ENCODE measurements at regions not wholly inside any gene's neighbourhood (a gene's known extent, or its start where the extent isn't known, plus 50 kb on each side); places are given as distances from the start of the nearest gene placed in this dataset.

GRCh38 chr11:32215157-32215556 lies 124.3 kb downstream of the RCN1 start:
- Histone ChIP-seq H2BK15ac (ENCODE audit: low read depth, low read length) (no peak overlapping the region), H2AK5ac (ENCODE audit: low read depth, low read length) (no peak overlapping the region), H3K4me1 (ENCODE audit: control insufficient read depth, insufficient read depth, low read length) (no peaks in the 10 kb centered on the region), H2AFZ (replicated peaks; ENCODE audit: low read length, poor library complexity) (no peak overlapping the region), H4K5ac (ENCODE audit: low read depth, low read length) (no peak overlapping the region), H4K91ac (ENCODE audit: insufficient read depth, low read depth, low read length) (no peak overlapping the region), H3K56ac (ENCODE audit: extremely low read depth, insufficient read depth, low read length) (no peak overlapping the region), H2BK5ac (ENCODE audit: low read depth, low read length, poor library complexity, severe bottlenecking) (no peak overlapping the region), H2BK20ac (ENCODE audit: low read depth, low read length) (no peak overlapping the region), H3K4me2 (ENCODE audit: low read depth, low read length) (no peak overlapping the region), H4K8ac (ENCODE audit: low read depth in 2 of 2, low read length in 2 of 2) (no peak overlapping the region), H3K9me1 (ENCODE audit: insufficient read depth, low read length) (no peaks in the 10 kb centered on the region), H3K23ac (ENCODE audit: low read depth, low read length) (no peak overlapping the region), H3K9ac (ENCODE audit: low read depth, low read length) (no peak overlapping the region), H3K14ac (replicated peaks; ENCODE audit: low read depth, low read length) (no peak overlapping the region), H3K9me3 (ENCODE audit: control insufficient read depth, insufficient read depth, low read length) (no peaks in the 10 kb centered on the region), H3K18ac (ENCODE audit: low read depth, low read length) (no peak overlapping the region), H3K4ac (ENCODE audit: low read depth, low read length) (no peak overlapping the region), H3K27ac (ENCODE audit: insufficient read depth, low read length) (no peak overlapping the region), H2AK9ac (replicated peaks; ENCODE audit: low read depth, low read length, poor library complexity) (no peak overlapping the region), H3K27me3 (ENCODE audit: control insufficient read depth, insufficient read depth, low read length) (no peaks in the 10 kb centered on the region), H3K36me3 (ENCODE audit: control insufficient read depth, insufficient read depth, low read length) (no peaks in the 10 kb centered on the region), H3K79me1 (ENCODE audit: low read depth in 1 of 2, low read length in 2 of 2) (no peaks in the 10 kb centered on the region), H4K20me1 (ENCODE audit: insufficient read depth, low read length) (no peaks in the 10 kb centered on the region), H2BK120ac (ENCODE audit: low read depth, low read length) (no peak overlapping the region), H3K4me3 (ENCODE audit: insufficient read depth, low read depth, low read length) (no peak overlapping the region)
- intact Hi-C loops (cut with micrococcal nuclease) (no loop called here), dilution Hi-C loops (cut with HindIII; ENCODE audit: low sequenced_read_pairs, unreplicated experiment) (no loop called here), in situ Hi-C loops (cut with MboI; ENCODE audit: low sequenced_read_pairs) (no loop called here)
- ATAC-seq (ENCODE audit: low read depth) (no peak), DNase-seq (no peak)
- ChIA-PET CTCF (no interaction called here), POLR2A (ENCODE audit: unreplicated experiment) (no interaction called here)
- TF ChIP-seq RAD21 (IDR thresholded peaks at IDR 0.05; ENCODE audit: low read length) = no peak
- TF ChIP-seq MAZ (IDR thresholded peaks at IDR 0.05; ENCODE audit: borderline replicate concordance, low read depth, low read length) = no peak
- TF ChIP-seq, protein P1, sequence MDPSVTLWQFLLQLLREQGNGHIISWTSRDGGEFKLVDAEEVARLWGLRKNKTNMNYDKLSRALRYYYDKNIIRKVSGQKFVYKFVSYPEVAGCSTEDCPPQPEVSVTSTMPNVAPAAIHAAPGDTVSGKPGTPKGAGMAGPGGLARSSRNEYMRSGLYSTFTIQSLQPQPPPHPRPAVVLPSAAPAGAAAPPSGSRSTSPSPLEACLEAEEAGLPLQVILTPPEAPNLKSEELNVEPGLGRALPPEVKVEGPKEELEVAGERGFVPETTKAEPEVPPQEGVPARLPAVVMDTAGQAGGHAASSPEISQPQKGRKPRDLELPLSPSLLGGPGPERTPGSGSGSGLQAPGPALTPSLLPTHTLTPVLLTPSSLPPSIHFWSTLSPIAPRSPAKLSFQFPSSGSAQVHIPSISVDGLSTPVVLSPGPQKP (IDR thresholded peaks at IDR 0.05; ENCODE audit: borderline replicate concordance, low read depth, low read length) = no peak
- TF ChIP-seq NFE2L2 (IDR thresholded peaks at IDR 0.05; ENCODE audit: low read depth, low read length) = no peak
- TF ChIP-seq FOS (IDR thresholded peaks at IDR 0.05; ENCODE audit: low read depth, low read length) = no peak
- no peak for TF ChIP-seq RCOR1 (IDR thresholded peaks at IDR 0.05; ENCODE audit: insufficient replicate concordance, low read length)
- no peak for TF ChIP-seq RFX5 (IDR thresholded peaks at IDR 0.05; ENCODE audit: low read depth, low read length)
- TF ChIP-seq CEBPB (IDR thresholded peaks at IDR 0.05; ENCODE audit: low read depth, low read length) = no peak
- TF ChIP-seq MAFK (IDR thresholded peaks at IDR 0.05; ENCODE audit: low read depth, low read length) = no peak
- TF ChIP-seq CHD1 (IDR thresholded peaks at IDR 0.05; ENCODE audit: low read depth, low read length) = no peak
- TF ChIP-seq MXI1 (IDR thresholded peaks at IDR 0.05; ENCODE audit: borderline replicate concordance, low read depth, low read length) = no peak
- no CpG with 5 or more reads among the region's 1 CpG for WGBS, 2 experiments (ENCODE audit: extremely low coverage in 2 of 2, insufficient read length in 1 of 2)
- BruUV-seq (replicated peaks) = no TSS peak

Measured in IMR-90 (cell line).